ENCODE measurements at regions not wholly inside any gene's neighbourhood (a gene's known extent, or its start where the extent isn't known, plus 50 kb on each side); places are given as distances from the start of the nearest gene placed in this dataset.

- no peak for DNase-seq
- Histone ChIP-seq H3K4me2 (ENCODE audit: low read depth, low read length) (no peak overlapping the region), H3K9me2 (replicated peaks; ENCODE audit: insufficient read depth, low read length) (no peaks in the 10 kb centered on the region; the same call in 1 of the 2 replicates), H3K4me1 (ENCODE audit: low read length) (no peaks in the 10 kb centered on the region), H4K20me1 (ENCODE audit: insufficient read depth, low read length) (no peaks in the 10 kb centered on the region), H3K27me3 (replicated peaks; ENCODE audit: insufficient read depth, low read length) (no peaks in the 10 kb centered on the region), H3K9ac (ENCODE audit: low read length) (no peak overlapping the region), H3K36me3 (replicated peaks; ENCODE audit: insufficient read depth, low read length) (no peaks in the 10 kb centered on the region), H3K9me3 (replicated peaks; ENCODE audit: insufficient read depth, low read length) (no peaks in the 10 kb centered on the region), H3K4me3 (ENCODE audit: low read length) (no peak overlapping the region), H3F3A (ENCODE audit: insufficient read depth, low read length) (no peaks in the 10 kb centered on the region), H3K79me2 (ENCODE audit: low read length) (no peaks in the 10 kb centered on the region), H3K27ac (ENCODE audit: low read length) (no peak overlapping the region), H2AFZ (ENCODE audit: low read length) (no peak overlapping the region)
- no peak for TF ChIP-seq CTCF (IDR thresholded peaks at IDR 0.05; ENCODE audit: low read length)
- TF ChIP-seq EZH2 (optimal IDR thresholded peaks at IDR 0.05; ENCODE audit: low read depth, low read length) = no peak
- no peak for TF ChIP-seq EZH2phosphoT487 (IDR thresholded peaks at IDR 0.05; ENCODE audit: low read length)
Observed at GRCh38 chr15:99508311-99508645, 57.5 kb upstream of the MEF2A start.

GRCh38 chr15:99508852-99509251, 56.9 kb upstream of the MEF2A start:
- Histone ChIP-seq H3F3A (ENCODE audit: insufficient read depth, low read length) (no peaks in the 10 kb centered on the region), H3K79me2 (ENCODE audit: low read length) (no peaks in the 10 kb centered on the region), H3K27ac (ENCODE audit: low read length) (no peak overlapping the region), H3K36me3 (replicated peaks; ENCODE audit: insufficient read depth, low read length) (no peaks in the 10 kb centered on the region), H3K9me2 (replicated peaks; ENCODE audit: insufficient read depth, low read length) (no peaks in the 10 kb centered on the region; the same call in 1 of the 2 replicates), H2AFZ (ENCODE audit: low read length) (no peak overlapping the region), H3K4me3 (ENCODE audit: low read length) (no peak overlapping the region), H3K9ac (ENCODE audit: low read length) (no peak overlapping the region), H3K4me1 (ENCODE audit: low read length) (no peaks in the 10 kb centered on the region), H3K27me3 (replicated peaks; ENCODE audit: insufficient read depth, low read length) (no peaks in the 10 kb centered on the region), H3K9me3 (replicated peaks; ENCODE audit: insufficient read depth, low read length) (no peaks in the 10 kb centered on the region), H3K4me2 (ENCODE audit: low read depth, low read length) (no peak overlapping the region), H4K20me1 (ENCODE audit: insufficient read depth, low read length) (no peaks in the 10 kb centered on the region)
- no peak for DNase-seq
- TF ChIP-seq EZH2phosphoT487 (IDR thresholded peaks at IDR 0.05; ENCODE audit: low read length) (no peak), CTCF (IDR thresholded peaks at IDR 0.05; ENCODE audit: low read length) (no peak), EZH2 (optimal IDR thresholded peaks at IDR 0.05; ENCODE audit: low read depth, low read length) (no peak)

GRCh38 chr15:99509686-99510461, 55.9 kb upstream of the MEF2A start:
- Histone ChIP-seq H3K4me1 (ENCODE audit: low read length) (no peaks in the 10 kb centered on the region), H3K79me2 (ENCODE audit: low read length) (no peaks in the 10 kb centered on the region), H3F3A (ENCODE audit: insufficient read depth, low read length) (no peaks in the 10 kb centered on the region), H3K9me3 (replicated peaks; ENCODE audit: insufficient read depth, low read length) (no peaks in the 10 kb centered on the region), H4K20me1 (ENCODE audit: insufficient read depth, low read length) (no peaks in the 10 kb centered on the region), H3K36me3 (replicated peaks; ENCODE audit: insufficient read depth, low read length) (no peaks in the 10 kb centered on the region), H3K27ac (ENCODE audit: low read length) (no peak overlapping the region), H3K4me2 (ENCODE audit: low read depth, low read length) (no peak overlapping the region), H2AFZ (ENCODE audit: low read length) (no peak overlapping the region), H3K9ac (ENCODE audit: low read length) (no peak overlapping the region), H3K27me3 (replicated peaks; ENCODE audit: insufficient read depth, low read length) (no peaks in the 10 kb centered on the region), H3K9me2 (replicated peaks; ENCODE audit: insufficient read depth, low read length) (no peaks in the 10 kb centered on the region; the same call in 1 of the 2 replicates), H3K4me3 (ENCODE audit: low read length) (no peak overlapping the region)
- TF ChIP-seq EZH2phosphoT487 (IDR thresholded peaks at IDR 0.05; ENCODE audit: low read length) = no peak
- no peak for TF ChIP-seq CTCF (IDR thresholded peaks at IDR 0.05; ENCODE audit: low read length)
- TF ChIP-seq EZH2 (optimal IDR thresholded peaks at IDR 0.05; ENCODE audit: low read depth, low read length) = no peak
- DNase-seq = no peak

Measured in MM.1S (cell line).